ENCODE measurements at regions not wholly inside any gene's neighbourhood (a gene's known extent, or its start where the extent isn't known, plus 50 kb on each side); places are given as distances from the start of the nearest gene placed in this dataset.

GRCh38 chr11:80466570-80466969 is 1025.7 kb upstream of the TENM4 start:
- ChIA-PET CTCF (no interaction called here), POLR2A (no interaction called here)
- Histone ChIP-seq H3K36me3 (ENCODE audit: control insufficient read depth, insufficient read depth, low read length) (no peaks in the 10 kb centered on the region), H3K4me3 (ENCODE audit: low read depth, low read length) (no peak overlapping the region), H3K27me3 (ENCODE audit: control insufficient read depth, insufficient read depth, low read length) (no peaks in the 10 kb centered on the region)
- DNase-seq (ENCODE audit: low read depth) = no peak
- TF ChIP-seq CTCF (IDR thresholded peaks at IDR 0.05; ENCODE audit: insufficient read depth, low read depth, low read length) = no peak

- ChIA-PET CTCF (interaction anchor here (0.6 kb wide), 1 partner anchor 1023 kb away, joined by 3 read pairs; no protein-coding TSS in a partner anchor), POLR2A (no interaction called here)
These were observed 1021.4 kb upstream of the TENM4 start for GRCh38 chr11:80462211-80462610.

GRCh38 chr11:80458376-80458775 is 1017.5 kb upstream of the TENM4 start:
- H3K4me3 ChIP-seq (ENCODE audit: low read depth, low read length) = no peak overlapping the region
- no peak for TF ChIP-seq CTCF (IDR thresholded peaks at IDR 0.05; ENCODE audit: insufficient read depth, low read depth, low read length)
- H3K36me3 ChIP-seq (ENCODE audit: control insufficient read depth, insufficient read depth, low read length) = no peaks in the 10 kb centered on the region
- H3K27me3 ChIP-seq (ENCODE audit: control insufficient read depth, insufficient read depth, low read length) = no peaks in the 10 kb centered on the region
- ChIA-PET POLR2A (no interaction called here), CTCF (no interaction called here)
- DNase-seq (ENCODE audit: low read depth) = no peak

More at GRCh38 chr11:80462211-80462610, 1021.4 kb upstream of the TENM4 start:
- no peak for TF ChIP-seq CTCF (IDR thresholded peaks at IDR 0.05; ENCODE audit: insufficient read depth, low read depth, low read length)
- H3K36me3 ChIP-seq (ENCODE audit: control insufficient read depth, insufficient read depth, low read length) = no peaks in the 10 kb centered on the region
- H3K27me3 ChIP-seq (ENCODE audit: control insufficient read depth, insufficient read depth, low read length) = no peaks in the 10 kb centered on the region
- DNase-seq (ENCODE audit: low read depth) = no peak
- no peak overlapping the region for H3K4me3 ChIP-seq (ENCODE audit: low read depth, low read length)

GRCh38 chr11:80457823-80458222 is 1017.0 kb upstream of the TENM4 start:
- H3K4me3 ChIP-seq (ENCODE audit: low read depth, low read length) = no peak overlapping the region
- no peaks in the 10 kb centered on the region for H3K36me3 ChIP-seq (ENCODE audit: control insufficient read depth, insufficient read depth, low read length)
- DNase-seq (ENCODE audit: low read depth) = no peak
- POLR2A ChIA-PET = no interaction called here
- CTCF ChIA-PET = no interaction called here
- H3K27me3 ChIP-seq (ENCODE audit: control insufficient read depth, insufficient read depth, low read length) = no peaks in the 10 kb centered on the region
- TF ChIP-seq CTCF (IDR thresholded peaks at IDR 0.05; ENCODE audit: insufficient read depth, low read depth, low read length) = no peak

- ChIA-PET CTCF (no interaction called here), POLR2A (no interaction called here)
- TF ChIP-seq CTCF (IDR thresholded peaks at IDR 0.05; ENCODE audit: insufficient read depth, low read depth, low read length) = no peak
- H3K36me3 ChIP-seq (ENCODE audit: control insufficient read depth, insufficient read depth, low read length) = no peaks in the 10 kb centered on the region
- DNase-seq (ENCODE audit: low read depth) = no peak
- no peaks in the 10 kb centered on the region for H3K27me3 ChIP-seq (ENCODE audit: control insufficient read depth, insufficient read depth, low read length)
- no peak overlapping the region for H3K4me3 ChIP-seq (ENCODE audit: low read depth, low read length)
These were observed 1015.0 kb upstream of the TENM4 start for GRCh38 chr11:80455818-80456217.
